ENCODE measurements at regions not wholly inside any gene's neighbourhood (a gene's known extent, or its start where the extent isn't known, plus 50 kb on each side); places are given as distances from the start of the nearest gene placed in this dataset.

DNA sequence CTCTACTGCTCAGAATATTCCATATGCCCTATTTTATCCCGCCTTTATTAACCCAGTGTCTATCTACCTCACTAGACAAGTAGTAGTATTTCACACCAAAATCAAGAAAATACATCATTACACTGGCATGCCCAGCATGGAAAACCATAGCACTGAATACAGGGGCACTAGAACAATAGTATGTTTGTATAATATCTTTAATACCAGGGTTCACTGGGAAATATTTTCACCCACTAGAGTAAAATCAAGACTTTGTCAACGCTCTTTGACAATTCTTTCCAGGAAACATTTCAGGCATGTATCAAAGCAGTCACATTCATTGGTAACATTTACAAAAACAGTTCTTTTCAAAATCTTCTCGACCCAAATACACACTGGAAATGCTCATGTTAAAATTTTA, 119.3 kb upstream of the BEND6 start:
- Histone ChIP-seq H2AFZ (no peak overlapping the region), H3K27me3 (no peaks in the 10 kb centered on the region), H3K79me2 (peaks cover 94% of the 10 kb centered on the region), H4K20me1 (ENCODE audit: insufficient read depth, poor library complexity, severe bottlenecking) (peaks cover 3% of the 10 kb centered on the region), H3K4me1 (ENCODE audit: insufficient read depth) (no peaks in the 10 kb centered on the region), H3K27ac (no peak overlapping the region), H3K9me2 (replicated peaks; ENCODE audit: insufficient read depth) (no peaks in the 10 kb centered on the region), H3K4me3 (no peak overlapping the region), H3K9me3 (ENCODE audit: low read depth) (no peaks in the 10 kb centered on the region), H3K4me2 (no peak overlapping the region), H3K36me3 (replicated peaks; ENCODE audit: insufficient read depth, low read depth) (no peaks in the 10 kb centered on the region)
- WGBS (ENCODE audit: low lambda C conversion rate, missing lambda C conversion rate): 95% methylated on average over 3 of the region's 3 CpGs
- TF ChIP-seq, protein P1, sequence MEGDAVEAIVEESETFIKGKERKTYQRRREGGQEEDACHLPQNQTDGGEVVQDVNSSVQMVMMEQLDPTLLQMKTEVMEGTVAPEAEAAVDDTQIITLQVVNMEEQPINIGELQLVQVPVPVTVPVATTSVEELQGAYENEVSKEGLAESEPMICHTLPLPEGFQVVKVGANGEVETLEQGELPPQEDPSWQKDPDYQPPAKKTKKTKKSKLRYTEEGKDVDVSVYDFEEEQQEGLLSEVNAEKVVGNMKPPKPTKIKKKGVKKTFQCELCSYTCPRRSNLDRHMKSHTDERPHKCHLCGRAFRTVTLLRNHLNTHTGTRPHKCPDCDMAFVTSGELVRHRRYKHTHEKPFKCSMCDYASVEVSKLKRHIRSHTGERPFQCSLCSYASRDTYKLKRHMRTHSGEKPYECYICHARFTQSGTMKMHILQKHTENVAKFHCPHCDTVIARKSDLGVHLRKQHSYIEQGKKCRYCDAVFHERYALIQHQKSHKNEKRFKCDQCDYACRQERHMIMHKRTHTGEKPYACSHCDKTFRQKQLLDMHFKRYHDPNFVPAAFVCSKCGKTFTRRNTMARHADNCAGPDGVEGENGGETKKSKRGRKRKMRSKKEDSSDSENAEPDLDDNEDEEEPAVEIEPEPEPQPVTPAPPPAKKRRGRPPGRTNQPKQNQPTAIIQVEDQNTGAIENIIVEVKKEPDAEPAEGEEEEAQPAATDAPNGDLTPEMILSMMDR (IDR thresholded peaks at IDR 0.05; ENCODE audit: poor library complexity): no peak
- TF ChIP-seq EZH2phosphoT487 (IDR thresholded peaks at IDR 0.05; ENCODE audit: low read depth, severe bottlenecking, unreplicated experiment) (no peak), EZH2 (IDR thresholded peaks at IDR 0.05; ENCODE audit: borderline replicate concordance) (no peak)
- no peak for DNase-seq (ENCODE audit: low spot score)

DNA sequence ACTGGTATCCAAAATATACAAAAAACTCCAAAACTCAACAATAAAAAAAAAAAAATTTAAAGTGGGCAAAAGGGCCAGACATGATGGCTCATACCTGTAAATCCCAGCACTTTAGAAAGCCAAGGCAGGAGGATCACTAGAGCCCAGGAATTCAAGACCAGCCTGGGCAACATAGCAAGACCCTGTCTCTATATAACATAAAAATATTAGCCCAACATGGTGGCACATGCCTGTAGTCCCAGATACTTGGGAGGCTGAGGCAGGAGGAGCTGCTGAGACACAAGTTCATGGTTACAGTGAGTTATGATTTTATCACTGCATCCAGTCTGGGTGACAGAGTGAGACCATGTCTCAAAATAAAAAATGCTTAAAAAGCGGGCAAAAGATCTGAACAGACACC, 121.0 kb upstream of the BEND6 start:
- Histone ChIP-seq H3K27ac (no peak overlapping the region), H3K79me2 (peaks cover 92% of the 10 kb centered on the region)
- 93% methylated on average over 1 of the region's 1 CpG for WGBS (ENCODE audit: low lambda C conversion rate, missing lambda C conversion rate)

DNA sequence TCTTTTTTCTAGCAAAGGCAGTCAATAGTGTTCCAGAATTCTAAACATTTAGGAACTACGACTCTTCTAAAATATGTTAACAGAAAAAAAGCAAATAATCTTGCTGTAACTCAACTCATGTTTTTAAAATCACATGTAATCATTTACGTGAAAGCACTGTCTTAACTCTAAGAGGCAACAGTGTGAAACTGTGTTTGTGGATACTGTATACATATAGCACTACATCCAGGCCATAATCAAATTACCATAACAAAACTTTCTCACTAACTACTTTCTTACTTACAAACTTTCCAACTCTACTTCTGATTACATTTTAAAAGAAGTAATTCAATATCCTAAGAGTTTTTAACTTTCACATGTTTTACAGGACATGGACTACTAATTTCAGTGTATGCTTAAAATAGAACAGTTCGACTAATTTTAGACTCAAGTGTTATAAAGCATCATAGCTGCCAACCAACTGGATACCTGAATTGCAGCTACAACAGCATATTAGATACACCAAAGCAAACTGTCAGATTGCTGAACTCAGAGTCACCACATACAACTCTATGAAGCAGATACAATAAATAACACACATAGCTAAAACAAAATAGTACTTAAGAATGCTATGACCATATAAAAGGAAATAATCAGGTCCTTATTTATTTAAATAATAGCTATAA, 121.6 kb upstream of the BEND6 start:
- no peak overlapping the region for H3K4me3 ChIP-seq
- no peaks in the 10 kb centered on the region for H3K4me1 ChIP-seq (ENCODE audit: insufficient read depth)
- H3K79me2 ChIP-seq: peaks cover 89% of the 10 kb centered on the region
- H3K9me3 ChIP-seq (ENCODE audit: low read depth): no peaks in the 10 kb centered on the region
- H3K27me3 ChIP-seq: no peaks in the 10 kb centered on the region
- no peak overlapping the region for H3K4me2 ChIP-seq
- TF ChIP-seq, protein P1 (IDR thresholded peaks at IDR 0.05; ENCODE audit: poor library complexity): no peak
- no peaks in the 10 kb centered on the region for H3K36me3 ChIP-seq (replicated peaks; ENCODE audit: insufficient read depth, low read depth)
- 84% methylated on average over 3 of the region's 3 CpGs for WGBS (ENCODE audit: low lambda C conversion rate, missing lambda C conversion rate)
- no peaks in the 10 kb centered on the region for H3K9me2 ChIP-seq (replicated peaks; ENCODE audit: insufficient read depth)
- DNase-seq (ENCODE audit: low spot score): no peak
- peaks cover 3% of the 10 kb centered on the region for H4K20me1 ChIP-seq (ENCODE audit: insufficient read depth, poor library complexity, severe bottlenecking)
- no peak overlapping the region for H3K27ac ChIP-seq
- no peak overlapping the region for H2AFZ ChIP-seq

More for the DNA sequence above, 121.0 kb upstream of the BEND6 start:
- TF ChIP-seq EZH2phosphoT487 (IDR thresholded peaks at IDR 0.05; ENCODE audit: low read depth, severe bottlenecking, unreplicated experiment) (no peak), EZH2 (IDR thresholded peaks at IDR 0.05; ENCODE audit: borderline replicate concordance) (no peak)
- TF ChIP-seq, protein P1 (IDR thresholded peaks at IDR 0.05; ENCODE audit: poor library complexity): no peak
- no peak overlapping the region for H3K4me3 ChIP-seq
- H3K4me2 ChIP-seq: no peak overlapping the region
- H4K20me1 ChIP-seq (ENCODE audit: insufficient read depth, poor library complexity, severe bottlenecking): peaks cover 3% of the 10 kb centered on the region
- H2AFZ ChIP-seq: no peak overlapping the region
- no peaks in the 10 kb centered on the region for H3K9me2 ChIP-seq (replicated peaks; ENCODE audit: insufficient read depth)
- H3K27me3 ChIP-seq: no peaks in the 10 kb centered on the region
- H3K4me1 ChIP-seq (ENCODE audit: insufficient read depth): no peaks in the 10 kb centered on the region
- H3K36me3 ChIP-seq (replicated peaks; ENCODE audit: insufficient read depth, low read depth): no peaks in the 10 kb centered on the region
- DNase-seq (ENCODE audit: low spot score): no peak
- H3K9me3 ChIP-seq (ENCODE audit: low read depth): no peaks in the 10 kb centered on the region
